ENCODE measurements at regions not wholly inside any gene's neighbourhood (a gene's known extent, or its start where the extent isn't known, plus 50 kb on each side); places are given as distances from the start of the nearest gene placed in this dataset.

GRCh38 chr5:73997960-73998359, 372.0 kb downstream of the ARHGEF28 start:
- DNase-seq, result no peak

- no peak for DNase-seq
Measured at GRCh38 chr5:73996151-73996755, 370.3 kb downstream of the ARHGEF28 start.

GRCh38 chr5:73994963-73995362, 369.0 kb downstream of the ARHGEF28 start:
- no peak for DNase-seq
